ENCODE measurements at regions not wholly inside any gene's neighbourhood (a gene's known extent, or its start where the extent isn't known, plus 50 kb on each side); places are given as distances from the start of the nearest gene placed in this dataset.
A peak's percentile ranks its signal among the peaks of the same experiment; 100 is the strongest.
"Not testable (repeated sequence)": the region's sequence is repeated elsewhere in the genome, so short reads cannot be mapped to it uniquely, and the experiment has no call there.

DNA sequence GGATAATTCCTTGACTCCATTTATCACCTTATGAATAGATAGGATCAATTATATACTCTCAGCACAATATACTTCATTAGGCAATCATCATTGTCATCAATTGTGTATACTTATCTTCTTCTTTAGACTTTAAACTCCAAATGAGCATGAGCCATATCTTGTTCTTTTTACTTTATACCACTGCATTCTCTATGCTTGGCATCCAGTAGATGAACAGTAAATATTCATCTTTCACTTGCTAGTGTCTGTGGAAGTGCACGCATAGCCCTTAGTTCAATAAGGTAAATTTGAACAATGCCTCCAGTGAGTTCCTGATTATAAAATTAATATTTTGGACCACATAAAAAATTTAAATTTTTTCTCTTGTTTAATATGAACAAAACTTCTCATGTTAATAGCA is 172.3 kb upstream of the SPRY2 start:
- DNase-seq (ENCODE audit: low read depth, low spot score): no peak

DNA sequence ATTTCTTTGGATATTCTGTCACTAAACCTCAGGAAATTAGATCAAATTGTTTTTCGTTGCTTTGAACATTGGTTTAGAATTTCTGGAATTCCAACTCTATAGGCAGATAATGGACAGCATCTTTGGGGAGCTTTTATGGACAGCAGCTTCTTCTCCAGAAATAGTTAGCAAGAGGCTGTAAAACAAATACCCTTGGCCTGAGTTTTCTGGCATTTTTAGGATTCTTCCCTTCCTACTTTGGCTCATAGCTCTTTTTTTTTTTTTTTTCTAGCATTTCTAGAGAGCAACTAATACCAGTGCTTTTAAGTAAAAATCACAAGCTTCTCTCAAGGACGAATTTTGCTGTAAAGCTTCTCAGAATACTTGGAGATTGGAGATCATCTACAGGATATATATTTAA is 169.8 kb upstream of the SPRY2 start:
- DNase-seq (ENCODE audit: low read depth, low spot score): no peak

DNA sequence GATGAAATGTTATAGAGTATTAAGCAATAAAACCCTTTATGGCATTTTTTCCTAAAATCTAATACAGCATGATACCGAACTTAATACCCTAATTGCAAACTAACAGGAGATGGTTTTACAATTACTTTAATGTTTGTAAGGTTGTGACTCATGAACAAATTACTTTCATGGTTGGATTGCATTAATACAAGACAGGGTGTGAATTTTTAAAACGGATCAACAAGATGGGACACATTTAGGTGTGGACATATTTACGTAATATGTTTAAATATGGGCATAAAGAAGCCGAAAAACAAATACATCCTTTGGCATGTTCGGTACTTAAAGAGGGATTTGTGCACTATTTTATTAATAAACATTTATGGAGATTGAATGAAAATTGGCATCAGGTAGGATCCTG is 168.3 kb upstream of the SPRY2 start:
- DNase-seq (ENCODE audit: low read depth, low spot score): no peak

DNA sequence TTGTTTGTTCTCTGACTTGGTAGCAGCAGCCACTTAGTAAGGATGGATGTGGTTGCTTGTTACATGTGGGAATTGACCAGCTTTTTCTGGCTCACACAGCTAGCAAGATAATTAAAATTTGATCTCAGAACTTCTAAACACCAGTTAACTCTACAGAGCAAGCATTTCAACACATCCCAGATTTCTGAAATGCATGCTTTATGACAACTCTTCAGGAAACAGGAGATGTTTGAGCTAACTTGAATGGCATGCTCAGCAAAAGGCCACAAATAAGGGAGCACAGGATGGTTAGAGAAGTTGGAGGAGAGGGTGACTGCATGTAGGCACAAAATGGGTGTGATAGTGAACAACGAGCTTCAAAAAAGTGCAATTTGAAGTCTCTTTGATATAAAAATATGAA is 167.1 kb upstream of the SPRY2 start:
- no peak for DNase-seq (ENCODE audit: low read depth, low spot score)

DNA sequence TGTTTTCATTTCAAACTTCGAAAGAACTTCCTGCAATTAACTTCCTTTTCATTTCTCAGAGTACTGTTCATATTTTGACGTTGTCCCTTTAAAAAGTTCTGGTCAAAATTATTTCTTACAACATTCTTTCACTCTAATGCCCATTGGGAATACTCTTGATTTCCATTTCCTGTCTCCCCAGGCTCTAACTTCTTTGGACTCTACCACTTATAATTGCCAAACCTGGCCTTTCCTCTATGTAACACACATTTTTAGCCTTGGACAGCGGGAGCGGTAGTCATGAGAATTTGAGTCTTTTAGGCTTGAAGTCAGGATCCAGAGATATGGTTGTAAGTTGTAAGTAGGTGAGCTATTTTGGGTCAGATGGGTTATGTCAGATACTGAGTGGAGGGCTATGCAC is 163.5 kb upstream of the SPRY2 start:
- DNase-seq (ENCODE audit: low read depth, low spot score): no peak

DNA sequence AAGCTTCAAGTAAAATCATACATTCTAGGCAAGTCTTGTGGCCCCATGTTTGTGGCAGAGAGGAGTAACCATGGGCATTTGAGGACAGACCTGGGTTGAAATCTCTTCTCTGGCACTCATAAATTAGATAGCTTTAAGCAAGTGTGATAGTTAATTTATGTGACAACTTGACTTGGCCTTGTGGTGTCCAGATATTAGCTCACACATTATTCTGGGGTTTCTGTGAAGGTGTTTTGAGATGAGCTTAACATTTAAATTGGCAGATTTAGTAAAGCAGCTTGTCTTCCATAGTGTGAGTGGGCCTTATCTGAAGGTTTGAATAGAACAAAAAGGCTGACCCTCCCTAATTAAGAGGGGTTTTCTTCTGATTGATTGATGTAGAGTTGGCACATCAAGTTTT is 161.4 kb upstream of the SPRY2 start:
- no peak for DNase-seq (ENCODE audit: low read depth, low spot score)

DNA sequence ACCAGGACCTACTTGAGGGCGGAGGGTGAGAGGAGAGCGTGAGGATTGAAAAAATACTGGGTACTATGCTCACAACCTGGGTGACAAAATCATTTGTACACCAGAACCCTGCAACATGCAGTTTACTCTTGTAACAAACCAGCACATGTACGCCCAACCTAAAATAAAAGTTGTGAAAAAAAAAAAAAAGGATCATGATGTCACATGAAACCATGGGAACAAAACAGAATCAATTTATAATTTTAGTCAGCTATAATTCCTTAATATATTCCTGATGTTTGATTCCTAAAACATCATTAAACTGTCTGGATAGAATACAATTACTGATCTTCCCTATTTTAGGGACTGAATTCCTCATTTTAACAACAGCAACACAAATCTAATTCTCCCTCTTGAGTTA is 160.6 kb upstream of the SPRY2 start:
- DNase-seq (ENCODE audit: low read depth, low spot score): no peak

DNA sequence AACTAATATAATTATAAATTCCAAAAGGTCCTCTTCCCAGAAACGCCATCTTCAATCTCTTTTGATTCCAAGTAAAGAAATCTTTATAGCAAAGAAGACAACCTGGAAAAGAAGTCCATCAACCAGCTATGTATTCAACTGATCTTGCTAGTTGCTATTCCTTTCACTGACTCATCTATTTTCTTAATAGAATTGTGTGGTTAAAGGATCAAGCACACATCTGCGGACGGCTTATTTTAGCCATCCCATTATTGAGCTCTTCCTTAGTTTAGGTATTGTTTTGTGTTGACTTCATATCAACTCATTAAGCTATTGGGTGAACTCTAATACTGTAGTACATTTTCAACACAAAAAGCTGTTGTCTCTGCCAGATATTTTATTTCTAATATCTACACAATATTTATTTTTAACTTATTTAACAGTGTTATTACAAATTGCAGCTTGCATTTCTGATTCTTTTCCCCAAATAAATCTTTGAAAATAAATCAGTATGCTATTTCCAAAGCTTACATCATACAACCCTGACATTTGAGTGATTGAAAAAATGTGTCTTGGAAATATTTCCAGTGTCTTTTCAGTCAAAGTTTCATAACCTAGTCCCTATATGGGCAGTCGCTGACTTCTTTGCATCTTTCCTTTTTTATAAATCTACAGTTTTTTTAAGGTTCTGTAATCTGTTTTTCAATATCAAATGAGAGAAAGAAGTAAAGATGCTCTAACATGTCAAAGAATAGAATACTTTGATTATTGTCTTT is 158.8 kb upstream of the SPRY2 start:
- DNase-seq (ENCODE audit: low read depth, low spot score): no peak

DNA sequence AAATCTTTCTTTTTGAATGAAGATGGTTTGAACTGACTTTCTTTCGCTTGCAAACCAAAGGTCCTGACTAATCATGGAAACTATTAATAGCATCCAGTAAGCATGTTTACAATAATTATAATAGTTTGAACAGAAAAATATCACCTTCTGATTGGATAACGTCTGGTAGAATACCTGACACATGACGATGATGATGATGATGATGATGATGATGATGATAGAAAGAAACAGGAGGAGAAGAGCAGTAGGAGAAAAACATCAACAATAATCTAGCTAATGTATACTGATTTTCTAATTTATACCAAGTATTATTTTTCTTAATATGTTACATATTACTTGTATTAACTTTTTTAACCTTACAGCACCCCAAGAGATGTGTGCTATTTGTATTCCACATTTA is 157.5 kb upstream of the SPRY2 start:
- no peak for DNase-seq (ENCODE audit: low read depth, low spot score)

DNA sequence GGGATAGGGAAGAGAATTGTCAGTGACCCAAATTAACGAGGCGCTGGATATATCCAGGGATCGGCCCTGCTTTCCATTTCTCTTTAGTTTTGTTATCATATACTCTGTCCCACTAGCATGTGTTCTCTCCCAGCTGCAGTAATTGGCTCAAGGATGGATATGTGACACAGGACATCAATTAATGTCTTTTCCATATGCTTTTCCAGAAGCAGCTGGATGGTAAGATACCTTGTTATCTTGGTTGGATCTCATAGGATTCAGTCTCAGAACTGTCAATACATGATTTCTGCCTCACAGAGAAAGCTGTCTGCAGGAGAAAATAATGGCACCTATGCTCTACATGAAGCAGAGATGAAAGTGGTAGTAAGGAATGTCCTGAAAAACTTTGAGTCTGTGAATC is 157.1 kb upstream of the SPRY2 start:
- DNase-seq (ENCODE audit: low read depth, low spot score): no peak

DNA sequence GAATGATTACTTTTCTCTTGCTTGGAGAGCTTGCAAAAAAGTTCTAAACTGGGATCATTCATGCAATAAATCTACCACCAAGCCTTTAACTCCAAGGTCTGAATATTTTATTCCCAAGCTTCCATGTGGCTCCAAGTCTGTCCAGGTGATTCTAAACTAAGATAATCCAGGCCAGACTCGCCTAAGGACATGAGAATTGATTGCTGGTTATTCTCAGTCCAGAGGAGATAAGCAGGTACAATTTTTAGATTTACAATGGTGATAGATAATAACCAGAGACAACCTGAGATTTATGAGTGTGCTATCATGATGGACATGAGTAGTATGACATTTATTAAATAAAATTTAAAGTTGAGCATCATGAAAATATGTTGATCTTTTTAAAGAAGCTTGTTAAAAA is 156.5 kb upstream of the SPRY2 start:
- no peak for DNase-seq (ENCODE audit: low read depth, low spot score)

DNA sequence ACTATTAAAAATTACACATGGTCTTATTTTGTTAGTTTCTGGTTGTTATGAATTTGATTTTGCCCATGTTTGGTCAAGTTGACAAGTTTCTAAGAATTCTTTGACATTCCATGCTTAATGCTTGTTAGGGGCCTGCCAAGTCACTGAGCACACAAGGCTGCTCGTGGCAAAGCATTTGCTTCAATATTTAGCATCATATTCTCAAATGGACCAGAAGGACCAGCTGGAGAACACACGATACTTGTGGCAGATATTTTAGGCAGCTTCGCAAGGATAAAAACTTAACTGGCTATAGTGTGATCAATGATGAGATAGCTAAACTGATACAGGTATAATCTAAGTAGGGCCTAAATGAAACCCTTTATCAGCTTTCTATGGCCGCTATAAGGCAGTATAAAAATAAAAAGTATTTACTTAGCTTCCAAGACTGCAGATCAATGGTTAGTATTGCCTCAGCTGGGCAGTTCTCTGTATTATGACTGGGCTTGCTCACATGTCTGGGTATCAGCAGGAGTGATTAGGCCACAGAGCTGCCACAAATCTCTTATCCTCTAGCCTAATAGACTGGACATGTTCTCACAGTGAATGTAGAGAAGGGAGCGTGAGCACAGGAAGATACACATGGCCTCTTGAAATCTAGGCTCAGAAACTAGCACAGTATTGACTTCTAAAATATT is 155.9 kb upstream of the SPRY2 start:
- no peak for DNase-seq (ENCODE audit: low read depth, low spot score)

DNA sequence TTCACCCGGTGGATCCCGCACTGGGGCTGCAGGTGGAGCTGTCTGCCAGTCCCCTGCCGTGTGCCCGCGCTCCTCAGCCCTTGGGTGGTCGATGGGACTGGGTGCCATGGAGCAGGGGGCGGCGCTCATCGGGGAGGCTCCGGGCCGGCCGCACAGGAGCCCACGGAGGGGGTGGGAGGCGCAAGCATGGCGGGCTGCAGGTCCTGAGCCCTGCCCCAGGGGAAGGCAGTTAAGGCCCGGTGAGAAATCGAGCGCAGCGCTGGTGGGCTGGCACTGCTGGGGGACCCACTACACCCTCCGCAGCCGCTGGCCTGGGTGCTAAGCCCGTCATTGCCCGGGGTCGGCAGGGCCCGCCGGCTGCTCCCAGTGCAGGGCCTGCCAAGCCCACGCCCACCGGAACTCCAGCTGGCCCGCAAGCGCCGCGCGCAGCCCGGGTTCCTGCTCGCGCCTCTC is 149.6 kb upstream of the SPRY2 start:
- not testable (repeated sequence) for DNase-seq (ENCODE audit: low read depth, low spot score)

DNA sequence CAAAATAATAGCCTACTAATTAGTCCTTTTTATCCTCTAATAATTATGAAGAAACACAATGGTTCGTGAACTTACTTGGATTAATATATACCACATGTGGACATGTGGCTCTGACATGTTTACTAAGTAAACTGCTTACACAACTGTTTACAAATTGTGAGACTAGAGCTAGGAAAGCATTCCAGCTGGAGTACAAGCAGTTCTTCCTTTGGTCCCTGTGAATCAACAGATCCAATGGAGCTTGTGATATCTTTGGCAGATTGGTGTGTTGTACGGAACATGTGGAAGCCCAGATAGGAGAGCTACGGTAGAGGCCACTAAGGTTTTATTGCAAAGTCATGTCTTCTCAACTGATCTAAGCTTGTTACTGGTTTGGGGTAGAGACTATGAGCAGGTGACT is 145.5 kb upstream of the SPRY2 start:
- DNase-seq (ENCODE audit: low read depth, low spot score): no peak

DNA sequence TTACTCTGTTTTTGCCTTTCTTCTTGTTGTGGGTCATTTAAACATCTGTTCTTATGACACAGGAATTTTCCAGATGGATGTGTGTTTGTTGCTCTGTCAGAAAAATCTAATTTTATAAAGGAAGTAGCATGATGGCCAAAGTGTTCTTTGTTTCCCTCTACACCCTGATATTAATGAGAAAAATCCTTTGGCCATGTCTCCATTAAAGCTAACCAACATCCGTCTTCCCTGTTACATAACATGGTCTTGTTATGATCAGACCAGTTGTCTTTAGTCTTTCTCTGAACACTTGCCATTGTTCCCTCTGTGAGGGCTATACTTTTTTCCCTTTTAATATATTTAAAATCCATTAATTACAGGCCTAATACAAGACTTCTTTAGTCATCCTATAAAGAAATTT is 142.2 kb upstream of the SPRY2 start:
- no peak for DNase-seq (ENCODE audit: low read depth, low spot score)

DNA sequence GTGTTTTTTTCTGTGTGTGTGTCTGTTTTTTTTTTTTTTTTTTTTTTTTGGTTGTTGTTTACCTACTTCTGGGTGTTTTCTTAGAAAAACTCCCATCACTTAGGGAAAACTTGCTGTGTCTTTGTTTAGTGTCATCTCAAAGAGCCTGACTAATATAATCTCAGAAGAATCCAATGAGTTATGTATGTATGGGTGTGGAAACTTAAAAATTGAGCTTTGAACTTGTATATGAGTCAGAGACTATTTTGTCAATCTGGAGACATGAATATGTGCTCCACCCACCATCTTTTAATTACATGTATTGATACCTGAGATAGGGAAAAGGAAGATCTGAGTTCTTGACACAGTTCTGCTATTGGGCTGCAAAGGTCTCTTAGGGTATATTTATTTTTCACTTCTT is 140.7 kb upstream of the SPRY2 start:
- no peak for DNase-seq (ENCODE audit: low read depth, low spot score)

DNA sequence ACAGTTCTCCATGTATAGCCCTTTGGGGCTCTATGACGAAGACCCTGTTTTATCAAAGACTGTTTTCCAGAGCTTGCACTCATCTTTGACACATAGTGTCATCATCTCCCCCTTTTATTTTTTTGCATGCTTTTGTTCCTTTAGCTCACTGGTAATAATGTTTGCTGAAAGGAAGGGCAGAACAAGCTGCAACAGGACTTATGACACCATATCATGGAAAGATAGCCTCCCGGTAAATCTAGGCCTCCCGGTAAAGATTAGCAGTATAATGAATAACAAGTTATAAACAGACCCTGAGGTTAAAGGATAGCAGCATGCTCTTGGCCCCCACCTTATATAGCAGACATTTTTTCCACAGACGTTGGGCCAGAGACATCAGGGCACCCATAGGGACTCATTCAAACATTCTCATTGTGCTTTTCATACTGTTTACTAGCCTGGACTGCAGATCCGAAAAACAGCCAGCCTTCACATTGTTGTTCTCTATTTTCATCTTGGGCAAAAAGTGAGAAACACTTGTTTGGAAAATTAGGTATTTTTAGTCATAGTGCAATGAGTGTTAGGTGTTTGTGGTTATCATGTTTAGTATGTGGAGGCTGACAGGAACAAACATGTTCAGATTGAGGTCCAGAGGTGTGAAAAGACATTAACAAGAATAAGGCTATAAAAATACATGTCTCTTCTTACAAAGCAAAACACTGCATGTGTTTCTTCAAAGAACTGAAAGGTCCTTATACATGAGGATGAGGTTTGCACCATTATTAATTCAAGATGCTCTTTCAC is 136.9 kb upstream of the SPRY2 start:
- DNase-seq (ENCODE audit: low read depth, low spot score): no peak

DNA sequence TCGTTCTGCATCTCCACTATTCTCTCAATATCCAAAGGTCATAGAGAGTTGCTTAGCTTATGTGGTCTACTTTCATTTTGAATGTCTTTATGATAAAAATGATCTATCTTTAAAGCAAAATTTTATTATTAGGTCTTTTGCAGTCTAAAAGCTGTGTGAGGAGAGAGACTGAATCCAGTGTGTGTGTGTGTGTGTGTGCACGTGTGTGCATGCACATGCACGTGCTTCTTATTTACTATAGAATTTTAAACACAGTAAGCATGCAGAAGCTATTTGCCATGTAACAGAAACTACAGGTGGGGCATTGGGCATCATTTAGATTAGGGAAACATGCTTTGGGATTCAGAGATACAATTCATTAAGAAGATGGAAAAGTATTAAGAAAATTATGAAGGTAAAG is 136.0 kb upstream of the SPRY2 start:
- DNase-seq (ENCODE audit: low read depth, low spot score): no peak

DNA sequence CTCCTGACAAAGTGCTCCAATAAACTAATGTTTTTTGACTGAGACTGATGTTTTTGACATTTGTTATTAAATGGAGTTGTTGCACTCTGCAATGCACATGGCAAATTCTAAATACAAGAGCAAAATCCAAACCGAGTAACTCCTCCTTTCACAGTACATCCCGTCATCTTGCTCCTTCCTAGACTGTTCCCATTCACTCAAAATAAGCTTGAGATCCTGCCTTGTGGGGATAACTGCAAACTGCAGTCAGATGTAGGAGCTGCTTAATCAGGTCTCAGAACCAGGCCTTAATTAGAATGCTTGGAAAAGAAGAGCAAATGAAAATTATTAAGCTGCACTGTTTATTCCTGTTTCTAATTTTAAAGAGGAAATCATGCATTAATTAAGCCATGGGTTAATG is 134.8 kb upstream of the SPRY2 start:
- DNase-seq (ENCODE audit: low read depth, low spot score): no peak

DNA sequence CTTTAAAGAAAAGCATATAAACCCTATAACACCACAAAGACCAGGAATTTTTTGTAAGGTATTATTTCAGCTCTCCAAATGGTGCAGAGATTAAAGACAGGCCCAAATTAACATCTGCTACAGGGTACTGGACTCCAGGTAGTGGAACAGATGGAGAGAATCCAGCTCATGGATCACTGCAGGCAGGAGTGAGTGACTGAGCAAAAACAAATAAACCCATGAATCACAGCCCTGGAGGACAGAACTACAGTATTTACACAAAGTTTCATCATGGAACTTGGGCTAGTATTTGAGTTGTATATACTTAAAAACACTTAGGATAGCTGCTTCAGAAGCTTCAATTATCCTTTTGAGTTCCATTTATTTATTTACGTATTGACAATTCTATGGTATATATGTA is 132.8 kb upstream of the SPRY2 start:
- DNase-seq (ENCODE audit: low read depth, low spot score): peak; percentile 51

DNA sequence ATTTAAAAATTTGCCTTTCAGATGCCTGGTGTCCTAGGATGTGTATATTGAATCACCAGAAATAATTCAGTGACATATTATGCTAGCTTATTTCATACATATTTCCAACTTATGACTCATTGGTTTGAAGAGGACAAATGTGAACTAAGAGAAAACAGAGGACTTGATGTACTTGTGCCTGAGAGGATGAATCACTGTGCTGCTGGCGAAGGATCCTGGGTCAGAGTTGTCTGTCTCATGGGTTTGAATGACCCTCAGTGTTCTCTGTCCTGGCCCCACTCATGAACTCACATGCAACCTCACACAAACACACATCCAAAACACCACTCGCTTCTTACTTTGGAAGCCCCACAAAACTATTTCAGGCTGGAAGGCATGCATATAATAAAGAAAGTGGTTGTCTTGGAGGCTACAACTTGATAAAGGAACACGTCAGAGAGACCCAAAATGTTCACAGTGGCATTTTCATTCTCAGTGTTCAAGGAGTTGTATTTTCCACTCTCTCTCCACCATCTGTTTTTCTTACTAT is 129.0 kb upstream of the SPRY2 start:
- peak; percentile 44 for DNase-seq (ENCODE audit: low read depth, low spot score)

DNA sequence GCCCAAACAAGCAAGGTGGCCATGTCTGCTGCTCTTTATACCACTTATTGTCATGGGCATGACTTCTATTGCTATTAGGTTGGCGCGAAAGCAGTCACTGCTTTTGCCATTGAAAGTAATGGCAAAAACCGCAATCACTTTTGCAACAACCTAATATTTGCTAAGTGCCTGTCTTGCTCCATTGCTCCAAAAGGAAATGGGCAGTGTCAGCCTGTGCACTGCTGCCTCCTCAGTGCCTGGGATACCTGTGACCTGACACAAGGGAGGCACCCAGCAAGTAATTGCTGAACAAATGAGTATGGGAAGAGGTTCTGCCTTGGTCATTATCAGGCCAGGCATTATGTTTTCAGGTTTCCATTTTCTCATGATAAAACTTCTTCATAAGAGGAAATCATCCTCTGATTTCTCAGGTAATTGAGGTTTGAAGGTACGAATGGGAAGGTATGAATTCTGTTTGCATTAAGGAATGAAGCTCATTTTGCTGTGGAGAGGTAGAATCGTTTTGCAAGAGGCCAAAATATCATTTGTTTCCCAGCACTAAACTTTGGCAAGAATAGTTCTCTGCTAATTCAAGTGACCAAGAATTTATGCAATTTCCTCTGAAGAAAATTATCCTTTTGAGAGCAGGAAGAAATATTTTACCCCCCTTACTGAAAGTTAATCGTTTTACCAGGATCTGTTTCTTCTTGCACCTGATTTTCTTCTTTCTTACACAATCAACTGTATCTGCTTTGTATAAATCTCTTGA is 128.4 kb upstream of the SPRY2 start:
- no peak for DNase-seq (ENCODE audit: low read depth, low spot score)
